ENCODE measurements at regions not wholly inside any gene's neighbourhood (a gene's known extent, or its start where the extent isn't known, plus 50 kb on each side); places are given as distances from the start of the nearest gene placed in this dataset.

DNA sequence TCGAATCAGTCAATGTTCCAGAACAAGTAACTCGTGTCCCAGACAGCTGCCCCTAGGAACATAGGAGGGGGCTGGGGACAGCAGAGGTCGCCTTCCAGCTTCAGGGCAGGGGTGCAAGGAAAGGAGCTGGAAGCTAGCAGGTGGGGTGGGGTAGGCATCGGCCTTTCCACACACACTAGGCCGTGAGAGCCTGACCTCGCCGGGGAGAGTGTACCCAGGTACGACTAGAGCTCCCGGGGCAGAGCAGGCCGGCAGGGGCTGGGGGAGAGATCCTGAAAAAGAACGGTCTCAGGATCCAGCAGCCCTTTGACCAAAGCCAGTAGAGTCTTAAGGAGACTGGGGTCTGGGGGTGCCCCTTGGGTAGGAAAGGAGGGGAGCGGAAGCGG is 1127.5 kb downstream of the BRD1 start:
- TF ChIP-seq, protein P1, sequence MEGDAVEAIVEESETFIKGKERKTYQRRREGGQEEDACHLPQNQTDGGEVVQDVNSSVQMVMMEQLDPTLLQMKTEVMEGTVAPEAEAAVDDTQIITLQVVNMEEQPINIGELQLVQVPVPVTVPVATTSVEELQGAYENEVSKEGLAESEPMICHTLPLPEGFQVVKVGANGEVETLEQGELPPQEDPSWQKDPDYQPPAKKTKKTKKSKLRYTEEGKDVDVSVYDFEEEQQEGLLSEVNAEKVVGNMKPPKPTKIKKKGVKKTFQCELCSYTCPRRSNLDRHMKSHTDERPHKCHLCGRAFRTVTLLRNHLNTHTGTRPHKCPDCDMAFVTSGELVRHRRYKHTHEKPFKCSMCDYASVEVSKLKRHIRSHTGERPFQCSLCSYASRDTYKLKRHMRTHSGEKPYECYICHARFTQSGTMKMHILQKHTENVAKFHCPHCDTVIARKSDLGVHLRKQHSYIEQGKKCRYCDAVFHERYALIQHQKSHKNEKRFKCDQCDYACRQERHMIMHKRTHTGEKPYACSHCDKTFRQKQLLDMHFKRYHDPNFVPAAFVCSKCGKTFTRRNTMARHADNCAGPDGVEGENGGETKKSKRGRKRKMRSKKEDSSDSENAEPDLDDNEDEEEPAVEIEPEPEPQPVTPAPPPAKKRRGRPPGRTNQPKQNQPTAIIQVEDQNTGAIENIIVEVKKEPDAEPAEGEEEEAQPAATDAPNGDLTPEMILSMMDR (IDR thresholded peaks at IDR 0.05), result no peak
- TF ChIP-seq ZFX (IDR thresholded peaks at IDR 0.05; ENCODE audit: borderline replicate concordance), result no peak
